Breast epithelium (tissue), 4 donors: ENCODE measurements at regions not wholly inside any gene's neighbourhood (a gene's known extent, or its start where the extent isn't known, plus 50 kb on each side); places are given as distances from the start of the nearest gene placed in this dataset.

Source experiments
- DNase-seq, 2 donors: peaks; one replicate each; pipeline ENCODE4 v3.0.0-alpha.2; 2019; ENCODE audit warnings: low spot score in 2 of 2
- H3K27ac ChIP-seq, 2 donors: fragments of 200-600 bp; sonication (generic) in 1 of 2; one replicate each; pipeline ENCODE4 v1.5.1; 2016 to 2019; ENCODE audit warnings: mild to moderate bottlenecking in 1 of 2
- H3K27me3 ChIP-seq, 2 donors: fragments of 200-600 bp; sonication (generic) in 1 of 2; one replicate each; pipeline versions ENCODE4 v1.5.1 to v1.6.0; 2017 to 2019; ENCODE audit warnings: control low read depth in 1 of 2, mild to moderate bottlenecking in 1 of 2
- H3K36me3 ChIP-seq: fragments of 200-600 bp; one replicate; pipeline ENCODE4 v1.5.1; 2019
- H3K4me1 ChIP-seq, 2 donors: fragments of 200-600 bp; sonication (generic); one replicate each; pipeline ENCODE4 v1.5.1; 2016 to 2019; ENCODE audit warnings: control low read depth in 1 of 2
- H3K4me3 ChIP-seq, 3 donors: fragments of 200-600 bp; sonication (generic); 1 replicate in 2 of 3; 2 replicates in 1 of 3; pipeline ENCODE4 v1.5.1; 2016 to 2019; ENCODE audit warnings: mild to moderate bottlenecking in 3 of 3, moderate library complexity in 2 of 3
- H3K9me3 ChIP-seq, 2 donors: fragments of 200-600 bp; sonication (generic) in 1 of 2; one replicate each; pipeline ENCODE4 v1.5.1; 2016 to 2019; ENCODE audit warnings: control low read depth in 1 of 2
- POLR2A ChIP-seq: fragments of 450-650 bp; IDR thresholded peaks from one replicate; pipeline ENCODE4 v1.6.1; 2016; ENCODE audit warnings: antibody characterized with exemption, mild to moderate bottlenecking, moderate library complexity
- POLR2AphosphoS5 ChIP-seq, 3 donors: sonication (generic); formaldehyde crosslinking; IDR thresholded peaks; one replicate each; pipeline ENCODE4 v1.6.1; 2017; ENCODE audit warnings: antibody characterized with exemption in 3 of 3
- intact Hi-C: fragments of 100-400 bp; cut with DNase I; formaldehyde crosslinking; loops from one replicate; pipeline ENCODE4 v1.15.1; 2023; ENCODE audit warnings: low total_unique reads
- TF ChIP-seq, protein P1 (sequence below), 3 donors: fragments of 450-650 bp; IDR thresholded peaks; one replicate each; pipeline ENCODE4 v1.5.1; 2016 to 2017; ENCODE audit warnings: antibody characterized with exemption in 3 of 3, mild to moderate bottlenecking in 3 of 3, moderate library complexity in 3 of 3

DNA sequence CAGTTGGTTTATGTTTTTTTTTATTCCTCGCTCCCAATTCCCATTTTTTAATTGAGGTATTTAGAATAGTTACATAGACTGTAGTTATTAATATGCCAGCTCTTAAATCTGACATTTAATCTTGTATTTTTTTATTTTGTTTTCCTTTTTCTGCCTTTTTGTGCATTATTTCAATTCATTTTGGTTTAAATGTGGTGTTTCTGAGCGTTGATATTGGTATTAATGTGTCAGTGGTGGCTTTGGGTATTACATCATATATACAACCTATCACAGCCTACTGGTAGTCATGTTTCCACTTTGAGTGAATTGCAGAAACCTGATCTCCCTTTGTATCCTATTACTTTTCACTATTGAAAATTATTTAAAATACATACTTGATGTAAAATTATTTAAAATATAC is 1027.3 kb downstream of the KCNT2 start:
- DNase-seq, result no peak
- TF ChIP-seq POLR2A, result no peak
- H3K9me3 ChIP-seq, result no peaks in the 10 kb centered on the region
- H3K27ac ChIP-seq, result no peak overlapping the region
- H3K36me3 ChIP-seq, result peaks cover 5% of the 10 kb centered on the region
- H3K27me3 ChIP-seq, result no peaks in the 10 kb centered on the region
- H3K4me1 ChIP-seq, result no peaks in the 10 kb centered on the region
- H3K4me3 ChIP-seq, result no peak overlapping the region
- intact Hi-C loops, result no loop called here

DNA sequence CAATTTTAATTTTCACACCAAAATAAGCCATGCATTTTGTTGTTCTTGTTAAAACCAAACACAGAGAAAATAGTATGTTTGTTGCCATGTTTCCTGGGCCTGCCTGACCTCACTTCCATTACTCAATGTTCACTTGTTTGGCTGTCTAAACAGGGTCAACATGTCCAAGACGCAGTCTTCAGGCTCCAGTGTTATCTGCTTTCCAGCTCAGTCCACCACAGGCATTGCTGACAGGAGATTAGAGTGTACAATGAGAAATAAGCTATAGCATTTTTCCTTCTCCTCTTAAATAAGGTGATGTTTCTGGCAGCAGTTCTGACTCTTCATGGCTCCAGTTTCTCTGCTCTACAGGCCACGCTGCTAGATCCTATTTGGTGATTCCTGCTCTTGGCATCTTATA is 1030.5 kb downstream of the KCNT2 start:
- no peaks in the 10 kb centered on the region for H3K36me3 ChIP-seq
- no peak overlapping the region for H3K27ac ChIP-seq
- no peak for DNase-seq
- TF ChIP-seq POLR2AphosphoS5 (IDR thresholded peaks at IDR 0.05) (no peak), POLR2A (no peak)
- TF ChIP-seq, protein P1, sequence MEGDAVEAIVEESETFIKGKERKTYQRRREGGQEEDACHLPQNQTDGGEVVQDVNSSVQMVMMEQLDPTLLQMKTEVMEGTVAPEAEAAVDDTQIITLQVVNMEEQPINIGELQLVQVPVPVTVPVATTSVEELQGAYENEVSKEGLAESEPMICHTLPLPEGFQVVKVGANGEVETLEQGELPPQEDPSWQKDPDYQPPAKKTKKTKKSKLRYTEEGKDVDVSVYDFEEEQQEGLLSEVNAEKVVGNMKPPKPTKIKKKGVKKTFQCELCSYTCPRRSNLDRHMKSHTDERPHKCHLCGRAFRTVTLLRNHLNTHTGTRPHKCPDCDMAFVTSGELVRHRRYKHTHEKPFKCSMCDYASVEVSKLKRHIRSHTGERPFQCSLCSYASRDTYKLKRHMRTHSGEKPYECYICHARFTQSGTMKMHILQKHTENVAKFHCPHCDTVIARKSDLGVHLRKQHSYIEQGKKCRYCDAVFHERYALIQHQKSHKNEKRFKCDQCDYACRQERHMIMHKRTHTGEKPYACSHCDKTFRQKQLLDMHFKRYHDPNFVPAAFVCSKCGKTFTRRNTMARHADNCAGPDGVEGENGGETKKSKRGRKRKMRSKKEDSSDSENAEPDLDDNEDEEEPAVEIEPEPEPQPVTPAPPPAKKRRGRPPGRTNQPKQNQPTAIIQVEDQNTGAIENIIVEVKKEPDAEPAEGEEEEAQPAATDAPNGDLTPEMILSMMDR (IDR thresholded peaks at IDR 0.05), result no peak
- intact Hi-C loops, result no loop called here
- H3K4me3 ChIP-seq, result no peak overlapping the region
- H3K27me3 ChIP-seq, result no peaks in the 10 kb centered on the region
- no peaks in the 10 kb centered on the region for H3K4me1 ChIP-seq
- H3K9me3 ChIP-seq, result peaks cover 0 to 3% of the 10 kb centered on the region in 2 donors

DNA sequence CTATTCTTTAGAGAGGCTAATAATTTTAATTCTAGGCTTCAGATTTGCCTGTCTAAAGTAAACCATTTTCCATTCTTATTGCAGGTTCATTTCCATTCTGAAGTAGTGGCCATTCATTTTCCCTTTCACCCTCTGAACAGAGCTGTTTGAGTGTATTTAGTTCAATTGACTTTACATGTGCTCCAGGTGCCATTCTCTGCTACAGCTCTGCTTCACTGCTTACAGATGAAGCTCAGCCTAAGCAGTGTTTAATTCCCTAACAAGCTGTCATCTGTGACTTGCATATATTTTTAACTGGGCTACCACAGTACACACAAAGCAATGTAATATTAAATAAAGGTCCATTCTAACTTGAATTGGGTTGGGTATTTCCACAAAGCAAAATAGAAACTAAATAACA is 1031.6 kb downstream of the KCNT2 start:
- Histone ChIP-seq H3K4me1 (no peaks in the 10 kb centered on the region), H3K27ac (no peak overlapping the region), H3K4me3 (no peak overlapping the region), H3K9me3 (peaks cover 0 to 9% of the 10 kb centered on the region in 2 donors), H3K27me3 (no peaks in the 10 kb centered on the region), H3K36me3 (no peaks in the 10 kb centered on the region)
- intact Hi-C loops, result no loop called here
- no peak for DNase-seq
- TF ChIP-seq, protein P1 (IDR thresholded peaks at IDR 0.05), result no peak
- TF ChIP-seq POLR2AphosphoS5 (IDR thresholded peaks at IDR 0.05), result no peak
- no peak for TF ChIP-seq POLR2A

DNA sequence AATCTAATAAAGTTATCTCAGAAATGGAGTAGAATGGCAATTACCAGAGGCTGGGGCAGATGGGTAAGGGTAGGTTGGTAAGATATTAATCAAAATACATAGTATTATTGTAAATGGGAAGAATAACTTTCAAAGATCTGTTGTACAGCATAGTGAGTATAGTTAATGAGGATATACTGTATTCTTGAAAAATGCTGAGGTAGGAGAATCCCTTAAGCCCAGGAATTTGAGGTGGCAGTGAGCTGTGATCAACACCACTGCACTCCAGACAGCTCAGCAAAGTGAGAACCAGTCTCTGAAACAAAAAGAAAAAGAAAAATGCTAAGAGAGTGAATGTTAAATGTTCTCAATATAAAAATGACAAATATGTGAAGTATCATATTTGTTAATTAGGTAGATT is 1033.7 kb downstream of the KCNT2 start:
- no peak overlapping the region for H3K27ac ChIP-seq
- H3K36me3 ChIP-seq, result no peaks in the 10 kb centered on the region
- peaks cover 0 to 9% of the 10 kb centered on the region in 2 donors for H3K9me3 ChIP-seq
- H3K27me3 ChIP-seq, result no peaks in the 10 kb centered on the region
- H3K4me3 ChIP-seq, result no peak overlapping the region
- TF ChIP-seq, protein P1 (IDR thresholded peaks at IDR 0.05), result no peak
- TF ChIP-seq POLR2A (no peak), POLR2AphosphoS5 (IDR thresholded peaks at IDR 0.05) (no peak)
- DNase-seq, result no peak
- intact Hi-C loops, result no loop called here
- no peaks in the 10 kb centered on the region for H3K4me1 ChIP-seq

DNA sequence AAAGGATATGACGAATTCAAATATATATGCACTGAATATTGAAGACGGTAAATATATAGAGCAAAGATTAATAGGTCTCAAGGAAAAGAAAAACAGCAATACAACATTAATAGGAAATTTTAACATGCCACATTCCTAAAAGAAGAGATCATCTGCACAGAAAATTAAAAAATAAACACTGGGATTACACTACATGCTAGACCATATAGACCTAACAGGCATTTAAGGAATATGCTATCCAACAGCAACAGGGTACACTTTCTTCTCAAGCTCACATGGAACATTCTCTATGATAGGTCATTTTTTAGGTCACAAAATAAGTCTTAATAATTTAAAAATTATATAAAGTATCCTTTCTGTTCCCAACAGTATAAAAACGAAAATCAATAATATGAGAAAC is 1038.3 kb downstream of the KCNT2 start:
- TF ChIP-seq, protein P1 (IDR thresholded peaks at IDR 0.05), result no peak
- TF ChIP-seq POLR2AphosphoS5 (IDR thresholded peaks at IDR 0.05) (no peak), POLR2A (no peak)
- Histone ChIP-seq H3K9me3 (peaks cover 0 to 9% of the 10 kb centered on the region in 2 donors), H3K4me1 (no peaks in the 10 kb centered on the region), H3K27me3 (no peaks in the 10 kb centered on the region), H3K36me3 (no peaks in the 10 kb centered on the region), H3K4me3 (no peak overlapping the region), H3K27ac (no peak overlapping the region)
- intact Hi-C loops, result no loop called here
- no peak for DNase-seq

DNA sequence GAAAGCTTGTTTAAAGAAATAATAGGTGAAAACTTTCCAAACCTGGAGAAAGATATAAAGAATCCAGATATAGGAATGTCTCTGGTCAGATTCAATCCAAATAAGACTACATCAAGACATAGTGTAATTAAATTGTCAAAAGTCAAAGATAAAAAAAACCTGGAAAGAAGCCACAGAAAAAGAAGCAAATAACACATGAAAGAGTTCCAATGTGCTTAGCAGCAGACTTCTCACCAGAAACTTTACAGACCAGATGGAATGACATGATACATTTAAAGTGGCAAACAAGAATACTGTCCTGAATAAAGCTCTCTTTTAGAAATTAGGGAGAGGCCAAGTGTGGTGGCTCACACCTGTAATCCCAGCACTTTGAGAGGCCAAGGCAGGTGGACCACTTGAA is 1039.9 kb downstream of the KCNT2 start:
- Histone ChIP-seq H3K4me1 (no peaks in the 10 kb centered on the region), H3K9me3 (peaks cover 0 to 9% of the 10 kb centered on the region in 2 donors), H3K27me3 (no peaks in the 10 kb centered on the region), H3K27ac (no peak overlapping the region), H3K4me3 (no peak overlapping the region), H3K36me3 (no peaks in the 10 kb centered on the region)
- intact Hi-C loops, result no loop called here
- DNase-seq, result no peak
- TF ChIP-seq POLR2A (no peak), POLR2AphosphoS5 (IDR thresholded peaks at IDR 0.05) (no peak)
- TF ChIP-seq, protein P1 (IDR thresholded peaks at IDR 0.05), result no peak
